ENCODE measurements at regions not wholly inside any gene's neighbourhood (a gene's known extent, or its start where the extent isn't known, plus 50 kb on each side); places are given as distances from the start of the nearest gene placed in this dataset.

DNA sequence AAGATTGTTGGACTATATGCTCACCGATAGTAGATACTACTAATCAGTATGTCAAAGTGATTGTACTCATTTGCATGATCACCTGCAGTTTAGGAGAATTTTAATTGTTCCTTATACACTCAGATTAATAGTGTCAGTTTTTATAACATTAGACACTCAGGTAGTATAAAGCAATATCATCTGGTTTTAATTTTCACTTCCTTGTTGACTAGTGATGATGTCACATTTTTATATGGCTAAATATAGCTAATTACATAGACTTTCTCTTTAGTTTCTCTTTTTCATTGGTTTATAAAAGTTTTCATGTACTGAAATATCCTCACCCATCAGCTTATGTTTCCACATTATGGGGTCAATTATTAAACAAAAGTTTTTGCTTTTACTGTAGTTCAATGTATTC lies 1332.4 kb upstream of the ADGRL2 start (continued):
- TF ChIP-seq TAF7 (optimal IDR thresholded peaks at IDR 0.05; ENCODE audit: borderline replicate concordance, low read depth, low read length) = no peak
- TF ChIP-seq HDAC6 (IDR thresholded peaks at IDR 0.05; ENCODE audit: low read depth, low read length) = no peak
- no peak for TF ChIP-seq FOSL1 (IDR thresholded peaks at IDR 0.05; ENCODE audit: insufficient read depth, low read depth, low read length)
- no peak for TF ChIP-seq POLR2A (IDR thresholded peaks at IDR 0.05; ENCODE audit: control extremely low read depth in 1 of 2, low read depth in 2 of 2, low read length in 2 of 2)

All from H1 (cell line).